CD14-positive monocyte (primary cell): ENCODE measurements at regions not wholly inside any gene's neighbourhood (a gene's known extent, or its start where the extent isn't known, plus 50 kb on each side); places are given as distances from the start of the nearest gene placed in this dataset.

Experiments
- DNase-seq, 3 donors: peaks; one replicate each; pipeline ENCODE4 v3.0.0-alpha.2; 2011 to 2022
- H2AFZ ChIP-seq: 2 replicates; pipeline ENCODE4 v1.6.0; 2012; ENCODE audit warnings: mild to moderate bottlenecking, low read depth, low read length, inconsistent platforms; ENCODE audit not compliant: insufficient read depth, poor library complexity, severe bottlenecking
- H3K27ac ChIP-seq, 2 donors: 1 replicate in 1 of 2; 2 replicates in 1 of 2; pipeline ENCODE4 v1.5.1; 2012 to 2013; ENCODE audit warnings: low read length in 2 of 2, control low read depth in 1 of 2, inconsistent platforms in 1 of 2, low read depth in 1 of 2, mild to moderate bottlenecking in 1 of 2
- H3K27me3 ChIP-seq, 2 donors: one replicate each; pipeline versions ENCODE4 v1.6.0 to v1.6.1; 2011 to 2013; ENCODE audit warnings: low read length in 2 of 2; ENCODE audit not compliant: control insufficient read depth in 2 of 2, insufficient read depth in 2 of 2
- H3K36me3 ChIP-seq, 2 donors: replicated peaks in 1 of 2; 1 replicate in 1 of 2; 2 replicates in 1 of 2; pipeline versions ENCODE4 v1.5.1 to v1.6.1; 2012 to 2013; ENCODE audit warnings: low read length in 2 of 2, control low read depth in 1 of 2, inconsistent platforms in 1 of 2, mild to moderate bottlenecking in 1 of 2; ENCODE audit not compliant: insufficient read depth in 2 of 2, control insufficient read depth in 1 of 2
- H3K4me1 ChIP-seq, 2 donors: 1 replicate in 1 of 2; 2 replicates in 1 of 2; pipeline versions ENCODE4 v1.5.1 to v1.6.1; 2012 to 2013; ENCODE audit warnings: low read length in 2 of 2, control low read depth in 1 of 2, inconsistent platforms in 1 of 2, mild to moderate bottlenecking in 1 of 2, moderate library complexity in 1 of 2; ENCODE audit not compliant: insufficient read depth in 2 of 2, control insufficient read depth in 1 of 2
- H3K4me2 ChIP-seq: replicated peaks from 2 replicates; pipeline ENCODE3; 2012; ENCODE audit warnings: low read length, moderate library complexity, mild to moderate bottlenecking; ENCODE audit not compliant: poor library complexity, severe bottlenecking; ENCODE audit errors: extremely low read depth
- H3K4me3 ChIP-seq, 3 experiments: fragments of 200-600 bp in 1 of 3; sonication (generic) in 1 of 3; replicated peaks in 1 of 3; 1 replicate in 2 of 3; 2 replicates in 1 of 3; pipeline ENCODE4 v1.5.1; 2011 to 2013; ENCODE audit warnings: low read length in 3 of 3, mild to moderate bottlenecking in 3 of 3, control low read depth in 2 of 3, low read depth in 2 of 3, inconsistent platforms in 1 of 3, moderate library complexity in 1 of 3
- H3K79me2 ChIP-seq: 2 replicates; pipeline ENCODE4 v1.6.0; 2012; ENCODE audit warnings: mild to moderate bottlenecking, control low read depth, inconsistent platforms, low read length, moderate library complexity; ENCODE audit not compliant: insufficient read depth
- H3K9ac ChIP-seq: 2 replicates; pipeline ENCODE4 v1.6.0; 2017; ENCODE audit warnings: low read length, mild to moderate bottlenecking; ENCODE audit not compliant: insufficient read depth, poor library complexity, severe bottlenecking
- H3K9me3 ChIP-seq, 2 donors: replicated peaks in 1 of 2; 1 replicate in 1 of 2; 2 replicates in 1 of 2; pipeline versions ENCODE4 v1.5.1 to v1.6.1; 2012 to 2013; ENCODE audit warnings: low read length in 2 of 2, control low read depth in 1 of 2; ENCODE audit not compliant: control insufficient read depth in 1 of 2, insufficient read depth in 1 of 2
- H4K20me1 ChIP-seq: 2 replicates; pipeline ENCODE4 v1.6.0; 2012; ENCODE audit warnings: mild to moderate bottlenecking, low read length, control low read depth, moderate library complexity; ENCODE audit not compliant: insufficient read depth
- H3K27ac Mint-ChIP-seq, 7 donors: one replicate each; pipeline ENCODE4 v1.8.0; 2020; ENCODE audit warnings: mild to moderate bottlenecking in 7 of 7, mixed read lengths in 7 of 7, moderate library complexity in 6 of 7, inconsistent platforms in 2 of 7
- H3K27me3 Mint-ChIP-seq, 3 donors: one replicate each; pipeline ENCODE4 v1.8.0; 2021 to 2022; ENCODE audit warnings: low read depth in 3 of 3, mild to moderate bottlenecking in 3 of 3, mixed read lengths in 3 of 3, moderate library complexity in 3 of 3, inconsistent platforms in 1 of 3
- H3K36me3 Mint-ChIP-seq, 2 donors: one replicate each; pipeline ENCODE4 v1.8.0; 2020; ENCODE audit warnings: mixed read lengths in 2 of 2, inconsistent platforms in 1 of 2, mild to moderate bottlenecking in 1 of 2
- H3K4me1 Mint-ChIP-seq: one replicate; pipeline ENCODE4 v1.8.0; 2020; ENCODE audit warnings: mild to moderate bottlenecking, mixed read lengths
- H3K4me3 Mint-ChIP-seq, 2 donors: one replicate each; pipeline ENCODE4 v1.8.0; 2020; ENCODE audit warnings: mild to moderate bottlenecking in 2 of 2, mixed read lengths in 2 of 2, moderate library complexity in 1 of 2
- H3K9me3 Mint-ChIP-seq, 7 donors: one replicate each; pipeline ENCODE4 v1.8.0; 2020 to 2022; ENCODE audit warnings: mixed read lengths in 7 of 7, mild to moderate bottlenecking in 6 of 7, moderate library complexity in 6 of 7, inconsistent platforms in 2 of 7
- WGBS: methylation state at CpG from one replicate; pipeline ENCODE4 v1.1.5; 2013; ENCODE audit warnings: missing lambda C conversion rate; ENCODE audit not compliant: insufficient coverage; 5-methylcytosine and 5-hydroxymethylcytosine counted together
- intact Hi-C, 2 donors: fragments of 100-400 bp; cut with micrococcal nuclease; formaldehyde crosslinking; loops; one replicate each; pipeline versions ENCODE4 v1.15.0 to v1.15.1; 2023
- TF ChIP-seq, protein P1 (sequence below): fragments of 200-600 bp; IDR thresholded peaks from one replicate; pipeline ENCODE4 v1.8.0; 2022; ENCODE audit warnings: antibody characterized with exemption, mild to moderate bottlenecking

DNA sequence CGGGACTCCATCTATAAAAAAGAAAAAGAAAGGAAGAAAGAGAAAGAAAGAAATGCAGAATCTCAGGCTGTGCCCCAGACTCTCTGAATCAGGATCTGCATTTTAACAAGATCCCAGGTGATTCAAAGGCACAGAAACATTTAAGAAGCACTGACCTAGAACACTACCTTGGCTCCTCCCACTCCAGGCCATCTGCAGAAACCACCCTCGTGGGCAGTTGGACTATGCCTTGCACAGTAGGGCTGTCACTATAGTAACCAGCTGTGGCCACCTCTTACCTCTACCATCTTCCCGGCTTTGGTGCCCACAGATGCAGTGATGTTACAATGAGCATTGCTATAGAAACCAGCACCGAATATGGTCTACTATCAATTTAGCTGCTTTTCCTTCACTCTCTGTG is 110.9 kb upstream of the PWP1 start:
- H3K36me3 ChIP-seq: no peaks in the 10 kb centered on the region
- no peaks in the 10 kb centered on the region for H3K27me3 ChIP-seq
- no peaks in the 10 kb centered on the region for H3K4me1 Mint-ChIP-seq
- H3K27ac ChIP-seq: no peak overlapping the region
- no peak overlapping the region for H3K27ac Mint-ChIP-seq
- H3K4me2 ChIP-seq: no peak overlapping the region
- DNase-seq: no peak
- H3K4me3 ChIP-seq: no peak overlapping the region
- no peak overlapping the region for H2AFZ ChIP-seq
- intact Hi-C loops: no loop called here
- H3K9me3 ChIP-seq: no peaks in the 10 kb centered on the region
- H4K20me1 ChIP-seq: no peaks in the 10 kb centered on the region
- no peaks in the 10 kb centered on the region for H3K79me2 ChIP-seq
- 81% methylated on average over 3 of the region's 4 CpGs for WGBS
- H3K4me1 ChIP-seq: no peaks in the 10 kb centered on the region
- TF ChIP-seq, protein P1, sequence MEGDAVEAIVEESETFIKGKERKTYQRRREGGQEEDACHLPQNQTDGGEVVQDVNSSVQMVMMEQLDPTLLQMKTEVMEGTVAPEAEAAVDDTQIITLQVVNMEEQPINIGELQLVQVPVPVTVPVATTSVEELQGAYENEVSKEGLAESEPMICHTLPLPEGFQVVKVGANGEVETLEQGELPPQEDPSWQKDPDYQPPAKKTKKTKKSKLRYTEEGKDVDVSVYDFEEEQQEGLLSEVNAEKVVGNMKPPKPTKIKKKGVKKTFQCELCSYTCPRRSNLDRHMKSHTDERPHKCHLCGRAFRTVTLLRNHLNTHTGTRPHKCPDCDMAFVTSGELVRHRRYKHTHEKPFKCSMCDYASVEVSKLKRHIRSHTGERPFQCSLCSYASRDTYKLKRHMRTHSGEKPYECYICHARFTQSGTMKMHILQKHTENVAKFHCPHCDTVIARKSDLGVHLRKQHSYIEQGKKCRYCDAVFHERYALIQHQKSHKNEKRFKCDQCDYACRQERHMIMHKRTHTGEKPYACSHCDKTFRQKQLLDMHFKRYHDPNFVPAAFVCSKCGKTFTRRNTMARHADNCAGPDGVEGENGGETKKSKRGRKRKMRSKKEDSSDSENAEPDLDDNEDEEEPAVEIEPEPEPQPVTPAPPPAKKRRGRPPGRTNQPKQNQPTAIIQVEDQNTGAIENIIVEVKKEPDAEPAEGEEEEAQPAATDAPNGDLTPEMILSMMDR: no peak
- no peak overlapping the region for H3K9ac ChIP-seq
- no peak overlapping the region for H3K4me3 Mint-ChIP-seq
- no peaks in the 10 kb centered on the region for H3K36me3 Mint-ChIP-seq
- peaks cover 0 to 3% (median 0%) of the 10 kb centered on the region in 7 donors for H3K9me3 Mint-ChIP-seq
- peaks cover 0 to 2% (median 0%) of the 10 kb centered on the region in 3 donors for H3K27me3 Mint-ChIP-seq

DNA sequence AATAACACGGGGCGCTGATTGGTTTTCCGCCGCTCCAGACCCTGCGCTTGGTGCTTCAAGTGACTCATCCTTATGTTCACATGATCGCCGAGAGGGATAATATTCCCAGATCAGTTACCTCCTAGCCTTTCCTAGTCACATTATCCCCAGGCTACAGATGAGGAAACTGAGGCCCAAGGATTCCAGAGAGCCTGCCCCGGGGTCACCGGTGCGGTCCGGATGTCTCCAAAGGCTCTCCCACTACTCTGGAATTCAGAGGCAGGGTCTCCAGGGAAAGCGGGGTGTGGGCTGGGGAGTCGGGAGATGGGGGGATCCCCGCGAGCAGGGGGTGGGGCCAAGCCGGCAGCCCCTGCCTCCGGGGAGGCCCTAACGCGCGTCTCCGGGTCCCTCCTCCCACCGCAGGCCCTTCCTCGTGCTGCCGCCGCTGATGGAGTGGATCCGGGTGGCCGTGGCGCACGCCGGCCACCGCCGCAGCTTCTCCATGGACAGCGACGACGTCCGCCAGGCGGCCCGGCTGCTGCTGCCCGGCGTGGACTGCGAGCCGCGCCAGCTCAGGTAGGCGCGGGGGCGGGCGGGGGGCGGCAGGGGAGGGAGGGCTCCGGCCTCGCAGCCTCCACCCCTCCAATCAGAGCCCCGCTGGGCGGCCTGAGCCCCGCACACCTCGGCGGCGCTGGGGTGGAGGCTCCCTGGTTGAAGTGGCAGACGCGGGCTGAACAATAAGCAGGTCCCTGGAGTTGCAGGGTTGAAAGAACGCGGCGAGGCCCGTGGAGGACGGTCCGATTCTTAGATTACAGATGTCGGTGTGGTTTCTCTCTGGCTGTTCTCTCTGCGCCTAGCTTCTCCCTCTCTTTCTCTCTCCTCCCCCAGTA is 104.6 kb upstream of the PWP1 start:
- 91% methylated on average over 33 of the region's 66 CpGs for WGBS
- no peaks in the 10 kb centered on the region for H3K27me3 ChIP-seq
- no peaks in the 10 kb centered on the region for H3K36me3 ChIP-seq
- no peak for DNase-seq
- TF ChIP-seq, protein P1: no peak
- no peaks in the 10 kb centered on the region for H3K4me1 ChIP-seq
- no peaks in the 10 kb centered on the region for H3K79me2 ChIP-seq
- H3K36me3 Mint-ChIP-seq: peaks cover 0 to 2% of the 10 kb centered on the region in 2 donors
- no peak overlapping the region for H3K4me2 ChIP-seq
- intact Hi-C loops: no loop called here
- H3K4me1 Mint-ChIP-seq: no peaks in the 10 kb centered on the region
- peak overlapping the region in 1 of 7 donors; percentile 74 for H3K27ac Mint-ChIP-seq
- H3K27me3 Mint-ChIP-seq: peaks cover 0 to 2% (median 0%) of the 10 kb centered on the region in 3 donors
- H4K20me1 ChIP-seq: no peaks in the 10 kb centered on the region
- no peak overlapping the region for H2AFZ ChIP-seq
- no peak overlapping the region for H3K4me3 ChIP-seq
- no peaks in the 10 kb centered on the region for H3K9me3 ChIP-seq
- H3K9me3 Mint-ChIP-seq: peaks cover 0 to 3% (median 0%) of the 10 kb centered on the region in 7 donors
- no peak overlapping the region for H3K4me3 Mint-ChIP-seq
- no peak overlapping the region for H3K27ac ChIP-seq
- no peak overlapping the region for H3K9ac ChIP-seq
